A549 (cell line): ENCODE measurements at regions not wholly inside any gene's neighbourhood (a gene's known extent, or its start where the extent isn't known, plus 50 kb on each side); places are given as distances from the start of the nearest gene placed in this dataset.
A peak's percentile ranks its signal among the peaks of the same experiment; 100 is the strongest.

Experiments
- ATAC-seq, 2 experiments: fragments of 200-7000 bp in 1 of 2; fragments of >200 bp in 1 of 2; cut with Nextera tagmentation in 1 of 2; cut with Tn5 transposase in 1 of 2; 3 replicates each; pipeline versions ENCODE4 v1.8.0 to v1.9.1; 2018 to 2020; ENCODE audit warnings: mild to moderate bottlenecking in 1 of 2, moderate library complexity in 1 of 2
- CTCF ChIA-PET: fragments of 300-600 bp; sonication (Branson Sonifier 250); formaldehyde crosslinking; extraction: SDS; loops from one replicate; lab custom pipeline; 2021; ENCODE audit warnings: antibody characterized with exemption, inconsistent platforms; lab: Yijun Ruan, JAX
- POLR2A ChIA-PET: fragments of 350-600 bp; formaldehyde crosslinking; extraction: SDS; loops from one replicate; lab custom pipeline; 2021; ENCODE audit warnings: antibody characterized with exemption, inconsistent platforms; lab: Yijun Ruan, JAX
- DNase-seq, 2 experiments: peaks; one replicate each; pipeline versions ENCODE4 v3.0.0 to v3.0.0-alpha.2; 2011 to 2016; ENCODE audit warnings: low read depth in 1 of 2, low spot score in 1 of 2
- FAIRE-seq: peaks from 2 replicates; lab custom pipeline; 2011; peaks lifted over from hg19 to GRCh38; lab: Jason Lieb, UNC
- H3K27ac ChIP-seq, 2 experiments: fragments of >200 bp; sonication (Bioruptor Twin); formaldehyde crosslinking; 3 replicates each; pipeline ENCODE4 v1.5.1; 2016 to 2017
- H3K4me1 ChIP-seq: fragments of >200 bp; sonication (Bioruptor Twin); formaldehyde crosslinking; 3 replicates; pipeline ENCODE4 v1.6.1; 2016
- H3K4me2 ChIP-seq: fragments of >200 bp; sonication (Bioruptor Twin); formaldehyde crosslinking; 3 replicates; pipeline ENCODE4 v1.6.1; 2016
- H3K4me3 ChIP-seq: fragments of >200 bp; sonication (Bioruptor Twin); formaldehyde crosslinking; 3 replicates; pipeline ENCODE4 v1.5.1; 2016
- H3K9me3 ChIP-seq: fragments of >200 bp; sonication (Bioruptor Twin); formaldehyde crosslinking; 3 replicates; pipeline ENCODE4 v1.6.1; 2016
- BCL3 ChIP-seq: fragments of >200 bp; sonication (Bioruptor Twin); formaldehyde crosslinking; IDR thresholded peaks from 3 replicates; pipeline ENCODE4 v1.6.1; 2016
- BHLHE40 ChIP-seq: IDR thresholded peaks from 2 replicates; pipeline ENCODE4 v1.6.1; 2012; ENCODE audit warnings: low read depth, low read length, inconsistent platforms
- CTCF ChIP-seq: fragments of >200 bp; sonication (Bioruptor Twin); formaldehyde crosslinking; IDR thresholded peaks from 3 replicates; pipeline ENCODE4 v1.5.1; 2016
- EHF ChIP-seq: fragments of 250-450 bp; sonication (Bioruptor Pico); IDR thresholded peaks from 2 replicates; pipeline ENCODE4 v1.5.0; 2020; ENCODE audit warnings: mild to moderate bottlenecking
- ELK1 ChIP-seq: fragments of 150-350 bp; IDR thresholded peaks from 2 replicates; pipeline ENCODE4 v1.6.1; 2014; ENCODE audit warnings: low read depth, mild to moderate bottlenecking, low read length
- EP300 ChIP-seq, 2 experiments: fragments of >200 bp; sonication (Bioruptor Twin); formaldehyde crosslinking; IDR thresholded peaks; 2 replicates in 1 of 2; 3 replicates in 1 of 2; pipeline ENCODE4 v1.6.1; 2016 to 2017
- FOXS1 ChIP-seq: fragments of 250-450 bp; sonication (Bioruptor Pico); IDR thresholded peaks from 2 replicates; pipeline ENCODE4 v1.5.0; 2020; ENCODE audit warnings: mild to moderate bottlenecking, moderate library complexity
- HDAC2 ChIP-seq: fragments of 200-600 bp; sonication (generic); IDR thresholded peaks from 2 replicates; pipeline ENCODE4 v1.6.1; 2016
- HES2 ChIP-seq: fragments of >200 bp; sonication (Bioruptor Twin); formaldehyde crosslinking; IDR thresholded peaks from 2 replicates; pipeline ENCODE4 v1.6.1; 2016
- HOXB13 ChIP-seq: fragments of 250-450 bp; sonication (Bioruptor Pico); IDR thresholded peaks from 2 replicates; pipeline ENCODE4 v1.5.0; 2020; ENCODE audit warnings: low read depth, mild to moderate bottlenecking, moderate library complexity
- KDM1A ChIP-seq: fragments of 200-600 bp; sonication (generic); IDR thresholded peaks from 2 replicates; pipeline ENCODE4 v1.6.1; 2016; ENCODE audit warnings: low read depth, mild to moderate bottlenecking
- MAX ChIP-seq: IDR thresholded peaks from 2 replicates; pipeline ENCODE4 v1.6.1; 2012
- NR3C1 ChIP-seq: fragments of >200 bp; sonication (Bioruptor Twin); formaldehyde crosslinking; IDR thresholded peaks from 3 replicates; pipeline ENCODE4 v1.6.1; 2017
- PBX3 ChIP-seq: IDR thresholded peaks from 2 replicates; pipeline ENCODE4 v1.6.1; 2012
- PHF8 ChIP-seq: fragments of 200-600 bp; sonication (generic); IDR thresholded peaks from 2 replicates; pipeline ENCODE4 v1.6.1; 2016; ENCODE audit warnings: low read depth, mild to moderate bottlenecking, antibody characterized with exemption, moderate library complexity, borderline replicate concordance
- RARB ChIP-seq: fragments of 250-450 bp; sonication (Bioruptor Pico); IDR thresholded peaks from 2 replicates; pipeline ENCODE4 v1.8.0; 2021; ENCODE audit warnings: mild to moderate bottlenecking, moderate library complexity
- REST ChIP-seq: fragments of 200-600 bp; sonication (generic); IDR thresholded peaks from 2 replicates; pipeline ENCODE4 v1.6.1; 2016; ENCODE audit warnings: antibody characterized with exemption, mild to moderate bottlenecking, moderate library complexity
- RFX5 ChIP-seq: fragments of 450-650 bp; IDR thresholded peaks from 2 replicates; pipeline ENCODE4 v1.7.1; 2014; ENCODE audit warnings: antibody characterized with exemption, mild to moderate bottlenecking, moderate library complexity
- SMC3 ChIP-seq: fragments of >200 bp; sonication (Bioruptor Twin); formaldehyde crosslinking; IDR thresholded peaks from 3 replicates; pipeline ENCODE4 v1.6.1; 2018; ENCODE audit warnings: inconsistent platforms
- TFCP2L1 ChIP-seq: fragments of 250-450 bp; sonication (Bioruptor Pico); IDR thresholded peaks from 2 replicates; pipeline ENCODE4 v1.5.0; 2021; ENCODE audit warnings: mild to moderate bottlenecking
- USF2 ChIP-seq: fragments of 450-650 bp; IDR thresholded peaks from 2 replicates; pipeline ENCODE4 v1.6.1; 2014; ENCODE audit warnings: antibody characterized with exemption
- WGBS: methylation state at CpG from one replicate; pipeline ENCODE4 v1.1.6; 2017; ENCODE audit errors: missing lambda C conversion rate; 5-methylcytosine and 5-hydroxymethylcytosine counted together

GRCh38 chr9:17081351-17081750 is 53.5 kb upstream of the CNTLN start:
- Histone ChIP-seq H3K27ac (no peak overlapping the region), H3K4me2 (no peak overlapping the region), H3K4me3 (no peak overlapping the region), H3K4me1 (no peaks in the 10 kb centered on the region), H3K9me3 (no peaks in the 10 kb centered on the region)
- WGBS: 85% methylated on average over 8 of the region's 8 CpGs
- ATAC-seq: no peak
- CTCF ChIA-PET: interaction anchor here (0.8 to 1.1 kb wide), 2 partner anchors 17 to 18 kb away, joined by 3 read pairs; no protein-coding TSS in a partner anchor
- no peak for DNase-seq
- POLR2A ChIA-PET: no interaction called here
- TF ChIP-seq BHLHE40 (no peak), HES2 (no peak), HOXB13 (CRISPR knock-in tag) (no peak), EP300 (IDR thresholded peaks at IDR 0.05) (no peak), HDAC2 (no peak), CTCF (no peak), USF2 (no peak)
- no peak for FAIRE-seq

- no peaks in the 10 kb centered on the region for H3K4me1 ChIP-seq
- H3K4me3 ChIP-seq: no peak overlapping the region
- FAIRE-seq (no peak), DNase-seq (no peak), ATAC-seq (0 out of 6 replicates have a peak, but pooled peaks of 1 of the 2 experiments have one; percentile 19)
- WGBS: 78% methylated on average over 3 of the region's 3 CpGs
- TF ChIP-seq USF2: no peak
- no peak for TF ChIP-seq FOXS1 (CRISPR knock-in tag)
- TF ChIP-seq RFX5: no peak
- TF ChIP-seq BCL3: no peak
- no peak for TF ChIP-seq HES2
- TF ChIP-seq NR3C1: no peak
- no peak for TF ChIP-seq TFCP2L1 (CRISPR knock-in tag)
- TF ChIP-seq REST: no peak
- no peak for TF ChIP-seq SMC3
- TF ChIP-seq MAX: no peak
- TF ChIP-seq CTCF: no peak
- TF ChIP-seq RARB (CRISPR knock-in tag): no peak
- no peak for TF ChIP-seq ELK1
- TF ChIP-seq KDM1A: no peak
- TF ChIP-seq PBX3: no peak
- TF ChIP-seq EHF (CRISPR knock-in tag): no peak
- TF ChIP-seq PHF8: no peak
- H3K4me2 ChIP-seq: no peak overlapping the region
- H3K27ac ChIP-seq: no peak overlapping the region
- ChIA-PET POLR2A (no interaction called here), CTCF (no interaction called here)
- no peaks in the 10 kb centered on the region for H3K9me3 ChIP-seq
Observed at GRCh38 chr9:17075758-17076485, 58.9 kb upstream of the CNTLN start.
